ENCODE measurements at regions not wholly inside any gene's neighbourhood (a gene's known extent, or its start where the extent isn't known, plus 50 kb on each side); places are given as distances from the start of the nearest gene placed in this dataset.

- Histone ChIP-seq H3K27ac (no peak overlapping the region), H3K9me3 (no peaks in the 10 kb centered on the region), H3K36me3 (no peaks in the 10 kb centered on the region), H3K4me3 (no peak overlapping the region), H3K4me1 (no peaks in the 10 kb centered on the region), H3K27me3 (replicated peaks in 1 of 7) (peaks cover 0 to 7% (median 0%) of the 10 kb centered on the region in 7 donors)
- no peak for DNase-seq
- TF ChIP-seq POLR2AphosphoS5 (IDR thresholded peaks at IDR 0.05) (no peak), POLR2A (IDR thresholded peaks at IDR 0.05) (no peak), CTCF (IDR thresholded peaks at IDR 0.05 in 8 of 11, conservative IDR thresholded peaks at IDR 0.05 in 3 of 11) (no peak)
- intact Hi-C loops (cut with DNase I; ENCODE audit: low total_unique reads), result no loop called here
- 63 to 78% (median 68%) methylated on average over 9 of the region's 9 CpGs for WGBS, 5 donors
These were observed 88.2 kb downstream of the MIS18A start for GRCh38 chr21:32190493-32191144.

- TF ChIP-seq POLR2AphosphoS5 (IDR thresholded peaks at IDR 0.05) (no peak), CTCF (IDR thresholded peaks at IDR 0.05 in 8 of 11, conservative IDR thresholded peaks at IDR 0.05 in 3 of 11) (no peak), POLR2A (IDR thresholded peaks at IDR 0.05) (no peak)
- Histone ChIP-seq H3K27me3 (replicated peaks in 1 of 7) (peaks cover 0 to 7% (median 0%) of the 10 kb centered on the region in 7 donors), H3K36me3 (no peaks in the 10 kb centered on the region), H3K4me3 (no peak overlapping the region), H3K9me3 (no peaks in the 10 kb centered on the region), H3K4me1 (no peaks in the 10 kb centered on the region), H3K27ac (no peak overlapping the region)
- DNase-seq, result no peak
- intact Hi-C loops (cut with DNase I; ENCODE audit: low total_unique reads), result no loop called here
- WGBS, 5 donors, result 74 to 81% (median 78%) methylated on average over 5 of the region's 5 CpGs
These were observed 89.0 kb downstream of the MIS18A start for GRCh38 chr21:32189688-32190483.

GRCh38 chr21:32186804-32187203 is 92.0 kb downstream of the MIS18A start:
- no peaks in the 10 kb centered on the region for H3K4me1 ChIP-seq
- DNase-seq, result no peak
- WGBS, 5 donors, result 64 to 76% (median 69%) methylated on average over 8 of the region's 8 CpGs
- intact Hi-C loops (cut with DNase I; ENCODE audit: low total_unique reads), result no loop called here
- H3K9me3 ChIP-seq, result no peaks in the 10 kb centered on the region
- no peaks in the 10 kb centered on the region for H3K36me3 ChIP-seq
- H3K4me3 ChIP-seq, result no peak overlapping the region
- H3K27ac ChIP-seq, result no peak overlapping the region
- TF ChIP-seq POLR2A (IDR thresholded peaks at IDR 0.05) (no peak), POLR2AphosphoS5 (IDR thresholded peaks at IDR 0.05) (no peak)
- peaks cover 0 to 7% (median 0%) of the 10 kb centered on the region in 7 donors for H3K27me3 ChIP-seq (replicated peaks in 1 of 7)

- WGBS, 5 donors, result 90 to 97% (median 94%) methylated on average over 5 of the region's 5 CpGs
- no peak overlapping the region for H3K4me3 ChIP-seq
- DNase-seq, result no peak
- no peaks in the 10 kb centered on the region for H3K9me3 ChIP-seq
- no peaks in the 10 kb centered on the region for H3K4me1 ChIP-seq
- H3K27me3 ChIP-seq (replicated peaks in 1 of 7), result no peaks in the 10 kb centered on the region
- no peak for TF ChIP-seq CTCF (IDR thresholded peaks at IDR 0.05 in 8 of 11, conservative IDR thresholded peaks at IDR 0.05 in 3 of 11)
- no peak for TF ChIP-seq POLR2A (IDR thresholded peaks at IDR 0.05)
- TF ChIP-seq POLR2AphosphoS5 (IDR thresholded peaks at IDR 0.05), result no peak
- H3K36me3 ChIP-seq, result no peaks in the 10 kb centered on the region
- H3K27ac ChIP-seq, result no peak overlapping the region
- intact Hi-C loops (cut with DNase I; ENCODE audit: low total_unique reads), result no loop called here
These were observed 93.1 kb downstream of the MIS18A start for GRCh38 chr21:32185726-32186125.

Measured in spleen (tissue), 11 donors.